PC-3 (cell line): ENCODE measurements at regions not wholly inside any gene's neighbourhood (a gene's known extent, or its start where the extent isn't known, plus 50 kb on each side); places are given as distances from the start of the nearest gene placed in this dataset.
"Not testable (repeated sequence)": the region's sequence is repeated elsewhere in the genome, so short reads cannot be mapped to it uniquely, and the experiment has no call there.

ENCODE experiments used
- ATAC-seq: fragments of 200-7000 bp; cut with Tn5 transposase; 2 replicates; pipeline ENCODE4 v1.9.1; 2020; ENCODE audit warnings: mild to moderate bottlenecking, moderate library complexity
- BruUV-seq: library from RNA; stranded (reverse); fragments of 400-500 nt; replicated peaks from 2 replicates; lab custom pipeline; 2021; lab: Mats Ljungman, UMichigan
- CTCF ChIA-PET: fragments of 300-600 bp; sonication (Branson Sonifier 250); formaldehyde crosslinking; loops from one replicate; lab custom pipeline; 2022; ENCODE audit warnings: antibody characterized with exemption; lab: Charles Lee
- POLR2A ChIA-PET: fragments of 300-600 bp; sonication (Branson Sonifier 250); formaldehyde crosslinking; loops from one replicate; lab custom pipeline; 2022; ENCODE audit warnings: antibody characterized with exemption; ENCODE audit not compliant: unreplicated experiment; lab: Charles Lee
- DNase-seq: peaks from one replicate; pipeline ENCODE4 v3.0.0-alpha.2; 2015
- H2AFZ ChIP-seq: fragments of 300-600 bp; sonication (generic); 2 replicates; pipeline ENCODE4 v1.6.0; 2016; ENCODE audit warnings: antibody characterized with exemption, low read length
- H3F3A ChIP-seq: fragments of 300-600 bp; sonication (generic); one replicate; pipeline ENCODE4 v1.6.0; 2017; ENCODE audit warnings: antibody characterized with exemption, low read length, control low read depth, mild to moderate bottlenecking; ENCODE audit not compliant: unreplicated experiment
- H3K27ac ChIP-seq: fragments of 300-600 bp; sonication (generic); 2 replicates; pipeline ENCODE4 v1.5.1; 2016; ENCODE audit warnings: mild to moderate bottlenecking, low read length
- H3K27me3 ChIP-seq: fragments of 300-600 bp; sonication (generic); 2 replicates; pipeline ENCODE4 v1.6.1; 2016; ENCODE audit warnings: low read length, mixed read lengths
- H3K36me3 ChIP-seq: fragments of 300-600 bp; sonication (generic); 2 replicates; pipeline ENCODE4 v1.6.1; 2016; ENCODE audit warnings: low read depth, mixed run types, low read length, mixed read lengths
- H3K4me1 ChIP-seq: fragments of 300-600 bp; sonication (generic); 2 replicates; pipeline ENCODE4 v1.5.1; 2016; ENCODE audit warnings: low read length; ENCODE audit not compliant: insufficient read depth
- H3K4me2 ChIP-seq: fragments of 300-600 bp; sonication (generic); 2 replicates; pipeline ENCODE4 v1.6.0; 2016; ENCODE audit warnings: low read length
- H3K4me3 ChIP-seq: fragments of 300-600 bp; sonication (generic); 2 replicates; pipeline ENCODE4 v1.5.1; 2016; ENCODE audit warnings: mild to moderate bottlenecking, low read length, mixed read lengths
- H3K79me2 ChIP-seq: fragments of 300-600 bp; sonication (generic); 2 replicates; pipeline ENCODE4 v1.6.1; 2017; ENCODE audit warnings: low read length, mixed read lengths
- H3K9ac ChIP-seq: fragments of 300-600 bp; sonication (generic); 2 replicates; pipeline ENCODE4 v1.6.0; 2016; ENCODE audit warnings: mild to moderate bottlenecking, low read length
- H3K9me2 ChIP-seq: fragments of 300-600 bp; sonication (generic); replicated peaks from 2 replicates; pipeline ENCODE4 v1.6.1; 2016; ENCODE audit warnings: mixed run types, low read length, mixed read lengths
- H3K9me3 ChIP-seq: fragments of 300-600 bp; sonication (generic); 2 replicates; pipeline ENCODE4 v1.6.1; 2016; ENCODE audit warnings: low read length, mixed read lengths
- H4K20me1 ChIP-seq: fragments of 300-600 bp; sonication (generic); 2 replicates; pipeline ENCODE4 v1.6.1; 2016; ENCODE audit warnings: low read length, mixed read lengths
- EZH2 ChIP-seq: fragments of 300-600 bp; sonication (generic); IDR thresholded peaks from one replicate; pipeline ENCODE4 v1.6.1; 2017; ENCODE audit warnings: antibody characterized with exemption, mild to moderate bottlenecking, low read length; ENCODE audit not compliant: unreplicated experiment
- EZH2phosphoT487 ChIP-seq: fragments of 300-600 bp; sonication (generic); IDR thresholded peaks from 2 replicates; pipeline ENCODE4 v1.6.1; 2018; ENCODE audit warnings: mild to moderate bottlenecking, antibody characterized with exemption, low read length, borderline replicate concordance
- intact Hi-C: fragments of 100-400 bp; cut with micrococcal nuclease; formaldehyde crosslinking; loops from 2 replicates; pipeline ENCODE4 v1.9.0; 2023
- TF ChIP-seq, protein P1 (sequence below): fragments of 300-600 bp; sonication (generic); conservative IDR thresholded peaks from 2 replicates; pipeline ENCODE4 v1.5.1; 2017; ENCODE audit warnings: antibody characterized with exemption, low read depth, mild to moderate bottlenecking, low read length

DNA sequence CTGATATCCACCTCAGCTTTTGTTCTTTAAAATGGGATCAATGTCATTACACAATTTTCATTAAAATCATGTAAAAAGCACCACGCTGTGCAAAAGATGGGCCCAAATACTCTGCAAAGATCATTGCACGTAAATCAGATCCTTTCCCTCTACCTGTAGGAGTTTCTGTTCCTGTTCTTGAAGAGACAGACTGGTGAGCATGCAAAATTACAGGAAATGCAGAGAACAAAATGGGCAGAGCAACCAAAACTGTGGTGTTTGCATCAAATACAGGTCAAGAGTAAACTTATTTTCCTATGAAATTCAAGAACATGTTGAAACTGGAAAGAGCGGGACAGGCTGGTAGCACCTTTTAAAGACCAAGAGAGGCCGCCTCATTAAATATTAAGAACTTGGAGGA lies 294.9 kb upstream of the ADGRL2 start:
- intact Hi-C loops, result no loop called here
- Histone ChIP-seq H3K79me2 (no peaks in the 10 kb centered on the region), H3K4me1 (no peaks in the 10 kb centered on the region), H4K20me1 (no peaks in the 10 kb centered on the region), H3K9me2 (no peaks in the 10 kb centered on the region), H3K9ac (no peak overlapping the region), H2AFZ (no peak overlapping the region), H3K4me2 (no peak overlapping the region), H3F3A (no peaks in the 10 kb centered on the region), H3K36me3 (no peaks in the 10 kb centered on the region), H3K27ac (no peak overlapping the region), H3K9me3 (no peaks in the 10 kb centered on the region), H3K27me3 (peaks cover 16% of the 10 kb centered on the region; the same call in 1 of the 2 replicates), H3K4me3 (no peak overlapping the region)
- TF ChIP-seq, protein P1, sequence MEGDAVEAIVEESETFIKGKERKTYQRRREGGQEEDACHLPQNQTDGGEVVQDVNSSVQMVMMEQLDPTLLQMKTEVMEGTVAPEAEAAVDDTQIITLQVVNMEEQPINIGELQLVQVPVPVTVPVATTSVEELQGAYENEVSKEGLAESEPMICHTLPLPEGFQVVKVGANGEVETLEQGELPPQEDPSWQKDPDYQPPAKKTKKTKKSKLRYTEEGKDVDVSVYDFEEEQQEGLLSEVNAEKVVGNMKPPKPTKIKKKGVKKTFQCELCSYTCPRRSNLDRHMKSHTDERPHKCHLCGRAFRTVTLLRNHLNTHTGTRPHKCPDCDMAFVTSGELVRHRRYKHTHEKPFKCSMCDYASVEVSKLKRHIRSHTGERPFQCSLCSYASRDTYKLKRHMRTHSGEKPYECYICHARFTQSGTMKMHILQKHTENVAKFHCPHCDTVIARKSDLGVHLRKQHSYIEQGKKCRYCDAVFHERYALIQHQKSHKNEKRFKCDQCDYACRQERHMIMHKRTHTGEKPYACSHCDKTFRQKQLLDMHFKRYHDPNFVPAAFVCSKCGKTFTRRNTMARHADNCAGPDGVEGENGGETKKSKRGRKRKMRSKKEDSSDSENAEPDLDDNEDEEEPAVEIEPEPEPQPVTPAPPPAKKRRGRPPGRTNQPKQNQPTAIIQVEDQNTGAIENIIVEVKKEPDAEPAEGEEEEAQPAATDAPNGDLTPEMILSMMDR, result no peak
- TF ChIP-seq EZH2 (no peak), EZH2phosphoT487 (no peak)
- no peak for DNase-seq
- ATAC-seq, result no peak
- BruUV-seq, result no TSS peak
- ChIA-PET CTCF (no interaction called here), POLR2A (no interaction called here)

DNA sequence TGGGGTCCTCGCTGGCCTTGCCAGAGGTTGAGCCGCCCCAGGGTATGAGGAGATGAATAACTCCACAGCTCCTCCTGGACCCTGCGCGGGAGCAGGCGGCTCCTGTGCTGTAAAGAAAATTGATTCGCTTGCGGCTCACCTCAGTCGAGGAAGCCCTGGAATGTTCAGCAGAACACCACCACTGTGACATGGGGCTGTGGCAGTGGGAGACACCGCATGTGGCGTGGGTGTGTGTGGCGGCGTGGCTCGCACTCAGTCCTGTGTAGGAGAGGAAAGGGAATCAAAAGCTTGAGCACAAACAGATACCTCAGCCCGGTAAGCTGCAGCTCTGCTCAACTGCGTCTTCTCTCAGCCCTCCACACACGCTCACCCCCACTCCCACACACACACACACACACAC lies 295.9 kb upstream of the ADGRL2 start:
- H3K9ac ChIP-seq, H3F3A ChIP-seq, H3K4me3 ChIP-seq, ATAC-seq, H3K9me2 ChIP-seq, H3K4me2 ChIP-seq, H3K79me2 ChIP-seq, H2AFZ ChIP-seq, BruUV-seq, H3K27ac ChIP-seq, POLR2A ChIA-PET, CTCF ChIA-PET, H3K9me3 ChIP-seq, H3K36me3 ChIP-seq, DNase-seq, H4K20me1 ChIP-seq, H3K4me1 ChIP-seq, intact Hi-C loops: not testable (repeated sequence)
- peaks cover 22% of the 10 kb centered on the region for H3K27me3 ChIP-seq

DNA sequence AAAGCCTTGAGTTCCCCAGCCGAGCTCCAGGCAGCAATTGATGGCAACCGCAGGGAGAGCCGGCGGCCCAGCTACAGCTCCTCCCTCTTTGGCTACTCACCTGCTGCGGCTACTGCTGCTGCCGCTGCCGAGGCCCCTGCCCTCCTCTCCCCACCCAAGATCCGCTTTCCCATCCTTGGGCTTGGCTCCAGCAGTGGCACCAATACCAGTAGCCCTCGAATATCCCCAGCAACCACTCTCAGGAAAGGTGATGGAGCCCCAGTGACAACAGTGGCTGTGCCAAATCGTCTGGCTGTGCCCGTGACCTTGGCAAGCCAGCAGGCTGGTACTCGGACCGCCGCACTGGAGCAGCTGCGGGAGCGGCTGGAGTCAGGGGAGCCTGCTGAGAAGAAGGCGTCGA lies 298.0 kb upstream of the ADGRL2 start:
- DNase-seq, H4K20me1 ChIP-seq, H3K4me1 ChIP-seq, H3K9ac ChIP-seq, H3K27ac ChIP-seq, BruUV-seq, H3K4me3 ChIP-seq, H3K9me3 ChIP-seq, CTCF ChIA-PET, intact Hi-C loops, POLR2A ChIA-PET, H3K4me2 ChIP-seq, H3F3A ChIP-seq, H3K9me2 ChIP-seq, ATAC-seq, H3K79me2 ChIP-seq, H3K36me3 ChIP-seq, H2AFZ ChIP-seq: not testable (repeated sequence)
- peaks cover 16% of the 10 kb centered on the region for H3K27me3 ChIP-seq

DNA sequence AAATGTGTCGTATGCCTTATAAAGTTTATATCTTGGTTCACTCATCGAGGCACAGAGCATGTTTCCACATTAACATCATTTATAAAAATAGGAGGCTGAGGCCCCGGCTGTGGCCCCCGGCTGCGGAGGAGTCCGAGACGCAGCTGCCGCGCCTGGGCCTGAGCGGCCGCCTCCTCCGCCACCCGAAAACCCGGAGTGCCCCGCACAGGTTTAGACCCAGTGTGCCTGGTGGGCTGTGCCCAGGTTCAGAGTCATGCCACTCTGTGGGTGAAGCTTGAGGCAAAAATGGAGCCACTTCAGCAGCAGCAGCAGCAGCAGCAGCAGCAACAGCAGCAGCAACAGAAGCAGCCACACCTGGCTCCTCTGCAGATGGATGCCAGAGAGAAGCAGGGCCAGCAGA lies 299.2 kb upstream of the ADGRL2 start:
- BruUV-seq, ATAC-seq, CTCF ChIA-PET, H3K4me2 ChIP-seq, H3K36me3 ChIP-seq, H3K4me1 ChIP-seq, H3K9me2 ChIP-seq, H3K79me2 ChIP-seq, H4K20me1 ChIP-seq, H2AFZ ChIP-seq, H3F3A ChIP-seq, H3K9ac ChIP-seq, POLR2A ChIA-PET, DNase-seq, H3K9me3 ChIP-seq, intact Hi-C loops, H3K27ac ChIP-seq, H3K4me3 ChIP-seq: not testable (repeated sequence)
- peaks cover 27% of the 10 kb centered on the region for H3K27me3 ChIP-seq
